ENCODE measurements at regions not wholly inside any gene's neighbourhood (a gene's known extent, or its start where the extent isn't known, plus 50 kb on each side); places are given as distances from the start of the nearest gene placed in this dataset.

- TF ChIP-seq POLR2AphosphoS5 (IDR thresholded peaks at IDR 0.05; ENCODE audit: borderline replicate concordance, low read depth, low read length) (no peak), EZH2 (IDR thresholded peaks at IDR 0.05) (no peak), FOXP2 (optimal IDR thresholded peaks at IDR 0.05; ENCODE audit: control extremely low read depth, extremely low read length, insufficient read depth) (no peak)
Observed at GRCh38 chr13:54183728-54184127, 1155.1 kb downstream of the OLFM4 start.
